DND-41 (cell line): ENCODE measurements at regions not wholly inside any gene's neighbourhood (a gene's known extent, or its start where the extent isn't known, plus 50 kb on each side); places are given as distances from the start of the nearest gene placed in this dataset.

Source experiments
- ATAC-seq: fragments of 200-7000 bp; cut with Tn5 transposase; 3 replicates; pipeline ENCODE4 v1.9.1; 2021; ENCODE audit warnings: low read depth; ENCODE audit not compliant: insufficient read depth
- DNase-seq: peaks from one replicate; pipeline ENCODE4 v3.0.0-alpha.2; 2020
- H2AFZ ChIP-seq: 2 replicates; pipeline ENCODE4 v1.6.0; 2012; ENCODE audit warnings: low read depth, low read length
- H3K27ac ChIP-seq: 2 replicates; pipeline ENCODE4 v1.5.1; 2012; ENCODE audit warnings: low read length, inconsistent platforms
- H3K27me3 ChIP-seq: fragments of 200-600 bp; sonication (generic); 2 replicates; pipeline ENCODE4 v1.6.0; 2012; ENCODE audit warnings: low read length, mild to moderate bottlenecking, inconsistent platforms; ENCODE audit not compliant: insufficient read depth, poor library complexity
- H3K36me3 ChIP-seq: 2 replicates; pipeline ENCODE4 v1.5.1; 2012; ENCODE audit warnings: low read length, inconsistent platforms; ENCODE audit not compliant: insufficient read depth
- H3K4me1 ChIP-seq: 2 replicates; pipeline ENCODE4 v1.5.1; 2012; ENCODE audit warnings: mild to moderate bottlenecking, low read length; ENCODE audit not compliant: insufficient read depth
- H3K4me2 ChIP-seq: 2 replicates; pipeline ENCODE4 v1.6.0; 2012; ENCODE audit warnings: mild to moderate bottlenecking, moderate library complexity, low read length, inconsistent platforms; ENCODE audit not compliant: insufficient read depth
- H3K4me3 ChIP-seq, 2 experiments: fragments of 200-600 bp in 1 of 2; shearing (Covaris generic) in 1 of 2; 2 replicates each; pipeline ENCODE4 v1.5.1; 2012 to 2016; ENCODE audit warnings: inconsistent platforms in 2 of 2, low read length in 2 of 2, mild to moderate bottlenecking in 2 of 2, low read depth in 1 of 2, moderate library complexity in 1 of 2
- H3K79me2 ChIP-seq: 2 replicates; pipeline ENCODE4 v1.6.0; 2012; ENCODE audit warnings: low read length, inconsistent platforms; ENCODE audit not compliant: insufficient read depth
- H3K9ac ChIP-seq: 2 replicates; pipeline ENCODE4 v1.6.0; 2012; ENCODE audit warnings: low read depth, mild to moderate bottlenecking, inconsistent platforms, low read length, moderate library complexity
- H3K9me3 ChIP-seq: 2 replicates; pipeline ENCODE4 v1.5.1; 2012; ENCODE audit warnings: low read length, moderate library complexity, mild to moderate bottlenecking, inconsistent platforms; ENCODE audit not compliant: insufficient read depth, severe bottlenecking
- H4K20me1 ChIP-seq: 2 replicates; pipeline ENCODE4 v1.6.0; 2012; ENCODE audit warnings: low read length; ENCODE audit not compliant: insufficient read depth
- EZH2 ChIP-seq: IDR thresholded peaks from 3 replicates; pipeline ENCODE4 v1.6.1; 2012; ENCODE audit warnings: borderline replicate concordance, low read depth, mild to moderate bottlenecking, moderate library complexity, low read length, inconsistent platforms; ENCODE audit not compliant: severe bottlenecking
- TF ChIP-seq, protein P1 (sequence below): IDR thresholded peaks from 2 replicates; pipeline ENCODE4 v1.5.1; 2012; ENCODE audit warnings: borderline replicate concordance, low read length, moderate library complexity, mild to moderate bottlenecking; ENCODE audit not compliant: poor library complexity, severe bottlenecking; ENCODE audit errors: extremely low read depth

DNA sequence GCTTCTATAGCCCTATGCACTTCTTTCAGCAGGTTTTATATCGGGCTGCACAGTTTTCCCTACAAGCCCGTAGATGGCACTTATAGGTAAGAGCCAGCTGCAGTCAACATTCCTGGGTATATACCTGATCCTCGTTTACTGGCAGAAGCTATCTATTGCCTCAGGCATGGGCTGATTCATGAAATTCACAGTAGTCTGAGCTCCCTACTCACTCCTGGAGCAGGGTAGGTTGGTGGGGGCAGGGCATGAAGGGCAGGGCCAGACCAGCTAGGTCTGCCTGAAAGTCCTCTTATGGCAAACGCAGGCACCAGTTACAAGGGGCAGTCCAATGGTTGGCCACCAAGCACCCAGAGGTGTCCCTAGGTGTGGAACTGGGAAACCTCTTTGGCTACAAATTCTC is 345.8 kb downstream of the RPS29 start:
- Histone ChIP-seq H3K9me3 (peaks cover 11% of the 10 kb centered on the region), H3K4me3 (no peak overlapping the region), H3K36me3 (no peaks in the 10 kb centered on the region), H3K27ac (no peak overlapping the region), H2AFZ (no peak overlapping the region), H3K4me2 (no peak overlapping the region), H3K27me3 (no peaks in the 10 kb centered on the region), H4K20me1 (no peaks in the 10 kb centered on the region), H3K79me2 (no peaks in the 10 kb centered on the region), H3K9ac (no peak overlapping the region), H3K4me1 (no peaks in the 10 kb centered on the region)
- ATAC-seq (no peak), DNase-seq (no peak)
- TF ChIP-seq, protein P1, sequence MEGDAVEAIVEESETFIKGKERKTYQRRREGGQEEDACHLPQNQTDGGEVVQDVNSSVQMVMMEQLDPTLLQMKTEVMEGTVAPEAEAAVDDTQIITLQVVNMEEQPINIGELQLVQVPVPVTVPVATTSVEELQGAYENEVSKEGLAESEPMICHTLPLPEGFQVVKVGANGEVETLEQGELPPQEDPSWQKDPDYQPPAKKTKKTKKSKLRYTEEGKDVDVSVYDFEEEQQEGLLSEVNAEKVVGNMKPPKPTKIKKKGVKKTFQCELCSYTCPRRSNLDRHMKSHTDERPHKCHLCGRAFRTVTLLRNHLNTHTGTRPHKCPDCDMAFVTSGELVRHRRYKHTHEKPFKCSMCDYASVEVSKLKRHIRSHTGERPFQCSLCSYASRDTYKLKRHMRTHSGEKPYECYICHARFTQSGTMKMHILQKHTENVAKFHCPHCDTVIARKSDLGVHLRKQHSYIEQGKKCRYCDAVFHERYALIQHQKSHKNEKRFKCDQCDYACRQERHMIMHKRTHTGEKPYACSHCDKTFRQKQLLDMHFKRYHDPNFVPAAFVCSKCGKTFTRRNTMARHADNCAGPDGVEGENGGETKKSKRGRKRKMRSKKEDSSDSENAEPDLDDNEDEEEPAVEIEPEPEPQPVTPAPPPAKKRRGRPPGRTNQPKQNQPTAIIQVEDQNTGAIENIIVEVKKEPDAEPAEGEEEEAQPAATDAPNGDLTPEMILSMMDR: no peak
- no peak for TF ChIP-seq EZH2

DNA sequence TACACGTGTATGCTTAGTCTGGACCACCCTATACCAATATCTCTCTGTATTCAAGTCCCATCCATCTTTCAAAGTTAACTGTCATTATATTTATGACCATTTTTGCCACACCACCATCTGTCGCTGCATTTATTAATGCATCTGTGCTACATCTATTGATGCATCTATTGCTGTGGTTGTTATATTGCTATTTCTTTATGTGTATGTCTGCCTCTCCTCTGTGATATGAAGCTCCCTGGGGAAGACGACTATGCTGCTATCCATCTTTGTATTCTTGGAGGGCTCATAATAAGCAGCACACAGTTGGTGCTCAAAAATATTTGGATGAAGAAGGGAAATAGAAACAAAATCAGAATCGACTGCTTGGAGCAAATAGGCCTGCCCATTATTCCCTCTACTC is 357.6 kb downstream of the RPS29 start:
- Histone ChIP-seq H3K27me3 (no peaks in the 10 kb centered on the region), H3K9me3 (no peaks in the 10 kb centered on the region)
- no peak for DNase-seq

DNA sequence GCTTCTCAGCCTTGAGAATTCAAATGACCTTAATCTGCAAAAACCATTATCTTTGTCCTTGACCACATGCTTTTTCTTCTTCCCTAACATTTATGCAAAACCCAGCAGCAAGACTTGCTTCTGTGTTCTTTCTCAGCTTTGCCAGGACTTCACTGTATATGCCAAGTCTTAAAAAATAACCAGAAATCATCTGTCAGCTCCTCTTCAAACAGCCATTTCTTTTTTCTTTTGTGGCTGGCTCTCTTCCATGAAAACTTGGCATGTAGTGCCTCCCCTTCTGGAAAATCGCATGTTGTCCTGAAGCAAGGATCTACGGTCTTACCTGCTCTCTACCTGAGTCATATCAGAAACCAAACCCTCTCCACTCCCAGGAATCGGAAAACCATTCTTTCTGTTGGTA is 364.9 kb downstream of the RPS29 start:
- no peak overlapping the region for H3K9ac ChIP-seq
- H3K36me3 ChIP-seq: no peaks in the 10 kb centered on the region
- H4K20me1 ChIP-seq: no peaks in the 10 kb centered on the region
- H3K9me3 ChIP-seq: no peaks in the 10 kb centered on the region
- H2AFZ ChIP-seq: no peak overlapping the region
- H3K4me2 ChIP-seq: no peak overlapping the region
- H3K27ac ChIP-seq: no peak overlapping the region
- H3K79me2 ChIP-seq: no peaks in the 10 kb centered on the region
- TF ChIP-seq, protein P1: no peak
- TF ChIP-seq EZH2: no peak
- no peak overlapping the region for H3K4me3 ChIP-seq
- no peaks in the 10 kb centered on the region for H3K27me3 ChIP-seq
- ATAC-seq (no peak), DNase-seq (no peak)
- no peaks in the 10 kb centered on the region for H3K4me1 ChIP-seq

More for the DNA sequence above, 357.6 kb downstream of the RPS29 start:
- Histone ChIP-seq H3K79me2 (no peaks in the 10 kb centered on the region), H3K4me2 (no peak overlapping the region), H3K36me3 (no peaks in the 10 kb centered on the region), H4K20me1 (no peaks in the 10 kb centered on the region), H3K4me1 (no peaks in the 10 kb centered on the region), H3K9ac (no peak overlapping the region), H3K4me3 (no peak overlapping the region), H3K27ac (no peak overlapping the region), H2AFZ (no peak overlapping the region)
- TF ChIP-seq, protein P1: no peak
- TF ChIP-seq EZH2: no peak
- ATAC-seq: no peak

DNA sequence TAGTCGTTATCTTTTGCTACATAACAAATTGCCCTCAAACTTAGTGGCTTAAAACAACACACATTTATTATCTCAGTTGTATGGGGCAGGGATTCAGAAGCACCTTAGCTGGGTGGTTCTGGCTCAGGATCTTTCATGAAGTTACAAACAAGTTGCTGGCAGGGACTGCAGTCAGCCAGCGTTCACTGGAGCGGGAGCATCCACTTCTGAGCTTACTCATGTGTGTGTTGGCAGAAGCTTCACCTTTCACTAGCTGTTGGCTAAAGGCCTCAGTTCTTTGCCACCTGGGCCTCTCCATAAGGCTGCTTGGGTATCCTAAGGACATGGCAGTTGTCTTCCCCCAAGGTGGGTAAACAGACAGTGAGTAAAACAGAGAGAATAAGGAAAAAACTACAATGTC is 365.7 kb downstream of the RPS29 start:
- Histone ChIP-seq H3K79me2 (no peaks in the 10 kb centered on the region), H3K4me2 (no peak overlapping the region), H3K9ac (no peak overlapping the region), H3K27me3 (no peaks in the 10 kb centered on the region), H3K9me3 (no peaks in the 10 kb centered on the region), H3K4me3 (no peak overlapping the region), H2AFZ (no peak overlapping the region), H3K4me1 (no peaks in the 10 kb centered on the region), H3K36me3 (no peaks in the 10 kb centered on the region), H4K20me1 (no peaks in the 10 kb centered on the region), H3K27ac (no peak overlapping the region)
- DNase-seq (no peak), ATAC-seq (no peak)
- TF ChIP-seq EZH2: no peak
- TF ChIP-seq, protein P1: no peak
